ENCODE measurements at regions not wholly inside any gene's neighbourhood (a gene's known extent, or its start where the extent isn't known, plus 50 kb on each side); places are given as distances from the start of the nearest gene placed in this dataset.

GRCh38 chr12:108076556-108076955, 52.5 kb upstream of the WSCD2 start:
- H3K27ac Mint-ChIP-seq, result no peak overlapping the region
- H3K36me3 Mint-ChIP-seq (ENCODE audit: low read depth), result no peaks in the 10 kb centered on the region
- 85 to 90% methylated on average over 4 to 5 of the region's 5 CpGs for WGBS, 2 experiments (ENCODE audit: insufficient coverage in 1 of 2, insufficient read length in 1 of 2)

GRCh38 chr12:108078428-108078827, 50.7 kb upstream of the WSCD2 start:
- peak; percentile 29 for TF ChIP-seq CTCF (conservative IDR thresholded peaks at IDR 0.05)
- WGBS, 2 experiments (ENCODE audit: insufficient coverage in 1 of 2, insufficient read length in 1 of 2), result 86 to 95% methylated on average over 2 to 3 of the region's 3 CpGs
- no peaks in the 10 kb centered on the region for H3K4me1 ChIP-seq (ENCODE audit: control insufficient read depth, insufficient read depth, low read length)
- peak; percentile 41 for DNase-seq
- H3K9me3 Mint-ChIP-seq, result no peaks in the 10 kb centered on the region
- H3K9ac ChIP-seq (ENCODE audit: extremely low read depth, low read length, poor library complexity, severe bottlenecking), result no peak overlapping the region
- H3K36me3 Mint-ChIP-seq (ENCODE audit: low read depth), result no peaks in the 10 kb centered on the region
- H3K27me3 ChIP-seq (ENCODE audit: control insufficient read depth, insufficient read depth, low read length, poor library complexity, severe bottlenecking), result peaks cover 5% of the 10 kb centered on the region
- no peak overlapping the region for H3K4me3 ChIP-seq (ENCODE audit: low read length)
- no peak overlapping the region for H3K27ac Mint-ChIP-seq
- H3K9me3 ChIP-seq (ENCODE audit: control insufficient read depth, low read length), result peaks cover 6% of the 10 kb centered on the region
- no peaks in the 10 kb centered on the region for H3K4me1 Mint-ChIP-seq
- H3K27me3 Mint-ChIP-seq (ENCODE audit: insufficient read depth), result peaks cover 17% of the 10 kb centered on the region
- H3K4me3 Mint-ChIP-seq, result no peak overlapping the region
- H3K36me3 ChIP-seq (ENCODE audit: control insufficient read depth, insufficient read depth, low read length), result no peaks in the 10 kb centered on the region
- no peak overlapping the region for H3K27ac ChIP-seq (ENCODE audit: low read depth, low read length)

More at GRCh38 chr12:108076556-108076955, 52.5 kb upstream of the WSCD2 start:
- H3K27me3 Mint-ChIP-seq (ENCODE audit: insufficient read depth), result peaks cover 12% of the 10 kb centered on the region
- H3K9me3 Mint-ChIP-seq, result no peaks in the 10 kb centered on the region
- no peak for TF ChIP-seq CTCF (conservative IDR thresholded peaks at IDR 0.05)
- H3K4me3 ChIP-seq (ENCODE audit: low read length), result no peak overlapping the region
- H3K36me3 ChIP-seq (ENCODE audit: control insufficient read depth, insufficient read depth, low read length), result no peaks in the 10 kb centered on the region
- H3K4me1 Mint-ChIP-seq, result no peaks in the 10 kb centered on the region
- H3K9me3 ChIP-seq (ENCODE audit: control insufficient read depth, low read length), result peaks cover 6% of the 10 kb centered on the region
- H3K4me1 ChIP-seq (ENCODE audit: control insufficient read depth, insufficient read depth, low read length), result no peaks in the 10 kb centered on the region
- H3K9ac ChIP-seq (ENCODE audit: extremely low read depth, low read length, poor library complexity, severe bottlenecking), result no peak overlapping the region
- DNase-seq, result peak; percentile 26
- peak overlapping the region; percentile 64 for H3K27ac ChIP-seq (ENCODE audit: low read depth, low read length)
- no peak overlapping the region for H3K4me3 Mint-ChIP-seq
- H3K27me3 ChIP-seq (ENCODE audit: control insufficient read depth, insufficient read depth, low read length, poor library complexity, severe bottlenecking), result peaks cover 5% of the 10 kb centered on the region
